Right lobe of liver (tissue), 6 donors: ENCODE measurements at regions not wholly inside any gene's neighbourhood (a gene's known extent, or its start where the extent isn't known, plus 50 kb on each side); places are given as distances from the start of the nearest gene placed in this dataset.

ENCODE experiments used
- ATAC-seq, 4 donors: fragments of 200-7000 bp; cut with Tn5 transposase; one replicate each; pipeline ENCODE4 v1.9.1; 2020; ENCODE audit warnings: mild to moderate bottlenecking in 4 of 4, moderate library complexity in 4 of 4
- DNase-seq, 3 donors: peaks; one replicate each; pipeline ENCODE4 v3.0.0-alpha.2; 2020
- H3K27ac ChIP-seq, 3 donors: fragments of 200-600 bp; one replicate each; pipeline ENCODE4 v1.8.0; 2022
- H3K27me3 ChIP-seq, 2 donors: fragments of 200-600 bp; one replicate each; pipeline ENCODE4 v1.8.0; 2022
- H3K36me3 ChIP-seq, 4 donors: fragments of 200-600 bp; sonication (generic) in 1 of 4; one replicate each; pipeline versions ENCODE4 v1.5.1 to v1.8.0; 2017 to 2022; ENCODE audit warnings: control low read depth in 1 of 4
- H3K4me1 ChIP-seq, 4 donors: fragments of 200-600 bp; sonication (generic) in 1 of 4; one replicate each; pipeline versions ENCODE4 v1.5.1 to v1.8.0; 2017 to 2022; ENCODE audit warnings: control low read depth in 1 of 4
- H3K4me3 ChIP-seq, 3 donors: fragments of 200-600 bp; one replicate each; pipeline ENCODE4 v1.8.0; 2022
- H3K9me3 ChIP-seq, 4 donors: fragments of 200-600 bp; sonication (generic) in 1 of 4; one replicate each; pipeline versions ENCODE4 v1.5.1 to v1.8.0; 2017 to 2022; ENCODE audit warnings: control low read depth in 1 of 4
- CTCF ChIP-seq, 4 donors: fragments of 200-600 bp in 3 of 4; fragments of 450-650 bp in 1 of 4; IDR thresholded peaks; one replicate each; pipeline versions ENCODE4 v1.5.1 to v1.8.0; 2016 to 2022; ENCODE audit warnings: antibody characterized with exemption in 4 of 4, mild to moderate bottlenecking in 2 of 4
- POLR2A ChIP-seq: fragments of 450-650 bp; IDR thresholded peaks from one replicate; pipeline ENCODE4 v1.6.1; 2017; ENCODE audit warnings: antibody characterized with exemption, mild to moderate bottlenecking
- WGBS: methylation state at CpG from one replicate; pipeline ENCODE4 v1.1.6; 2018; ENCODE audit warnings: low coverage, low lambda C conversion rate; ENCODE audit not compliant: insufficient coverage; ENCODE audit errors: missing lambda C conversion rate; 5-methylcytosine and 5-hydroxymethylcytosine counted together
- intact Hi-C, 2 donors: fragments of 100-400 bp; cut with DNase I; formaldehyde crosslinking; loops; one replicate each; pipeline versions ENCODE4 v1.11.2 to v1.14.1; 2022
- donor health status: DM: no; HTN: yes; CAD: no.
- donor health status: DM: no; HTN: no; CAD: no.
- donor health status: DM: no; HTN: no; CAD: no.
- donor health status: DM: no; HTN: yes; CAD: no.
- donor health status: DM: no; HTN: yes; CAD: no.

DNA sequence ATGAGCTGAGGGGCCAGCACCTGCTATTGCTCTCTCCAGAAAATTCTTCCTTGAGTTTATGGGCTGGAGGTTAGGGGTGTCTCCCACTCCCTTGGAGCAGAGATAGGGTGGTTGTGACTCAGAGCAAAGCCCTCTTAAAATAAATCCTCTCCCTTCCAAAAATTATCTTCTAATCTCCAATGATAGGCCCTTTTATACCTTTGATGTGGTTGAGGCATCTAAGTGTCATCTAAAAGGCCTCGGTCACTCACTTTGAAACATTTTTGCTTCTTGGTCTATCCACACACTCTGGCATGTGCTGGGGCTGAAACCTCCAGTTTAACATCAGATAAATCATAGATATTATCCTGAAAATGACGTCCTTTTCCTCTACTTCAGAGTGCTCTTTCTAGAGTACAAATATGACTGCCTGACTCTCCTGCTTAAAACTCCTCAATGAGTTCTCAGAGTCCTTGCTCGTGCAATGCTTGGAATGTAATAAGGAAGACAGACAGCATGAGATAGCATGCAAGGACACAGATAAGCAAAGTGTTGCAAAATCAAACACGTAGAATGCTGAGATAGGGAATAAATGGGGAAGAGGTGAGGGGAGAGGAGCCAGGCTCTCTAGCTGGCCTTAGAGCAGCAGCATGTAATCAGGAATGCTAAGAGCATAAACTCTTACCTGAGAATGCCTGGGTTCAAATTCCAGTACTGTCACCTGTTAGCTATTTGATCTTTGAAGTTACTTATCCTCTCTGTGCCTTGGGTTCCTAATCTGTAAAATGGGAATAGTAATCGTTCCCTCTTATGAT, 374.1 kb upstream of the CITED2 start:
- H3K4me1 ChIP-seq = peaks cover 0 to 10% (median 8%) of the 10 kb centered on the region in 4 donors
- H3K27ac ChIP-seq = no peak overlapping the region
- no peaks in the 10 kb centered on the region for H3K9me3 ChIP-seq
- TF ChIP-seq CTCF (IDR thresholded peaks at IDR 0.05) (no peak), POLR2A (no peak)
- H3K27me3 ChIP-seq = no peaks in the 10 kb centered on the region
- ATAC-seq (peak; percentile 60 to 85 (median 66)), DNase-seq (no peak)
- intact Hi-C loops = no loop called here
- no peak overlapping the region for H3K4me3 ChIP-seq
- H3K36me3 ChIP-seq = no peaks in the 10 kb centered on the region
- WGBS = 41% methylated on average over 5 of the region's 5 CpGs

GRCh38 chr6:139747154-139747553, 372.7 kb upstream of the CITED2 start:
- no peak for TF ChIP-seq POLR2A
- no peak for TF ChIP-seq CTCF (IDR thresholded peaks at IDR 0.05)
- Histone ChIP-seq H3K9me3 (no peaks in the 10 kb centered on the region), H3K36me3 (no peaks in the 10 kb centered on the region), H3K27ac (no peak overlapping the region), H3K27me3 (no peaks in the 10 kb centered on the region), H3K4me1 (peaks cover 0 to 6% (median 2%) of the 10 kb centered on the region in 4 donors), H3K4me3 (no peak overlapping the region)
- DNase-seq (no peak), ATAC-seq (no peak)
- 83% methylated on average over 2 of the region's 5 CpGs for WGBS
- intact Hi-C loops = no loop called here

DNA sequence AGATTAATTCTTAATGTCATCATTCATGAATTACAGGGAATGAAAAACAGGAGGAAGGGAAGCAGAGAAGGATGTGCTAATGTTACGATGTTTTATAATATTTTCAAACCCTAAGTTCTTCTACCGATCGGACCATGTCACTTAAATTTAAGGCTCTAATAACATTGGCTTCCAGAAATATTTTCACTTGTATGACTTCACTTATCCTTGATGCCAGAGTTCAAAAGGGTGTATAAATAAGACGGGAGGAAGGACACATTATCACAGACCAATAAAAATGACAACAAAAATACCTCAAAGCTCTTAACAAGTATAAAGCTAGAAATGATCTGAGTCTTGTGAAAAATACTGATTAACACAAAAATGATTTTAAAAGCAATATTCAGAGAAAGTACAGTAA, 370.4 kb upstream of the CITED2 start:
- H3K27me3 ChIP-seq = no peaks in the 10 kb centered on the region
- peaks cover 0 to 6% (median 2%) of the 10 kb centered on the region in 4 donors for H3K4me1 ChIP-seq
- DNase-seq (no peak), ATAC-seq (no peak)
- H3K4me3 ChIP-seq = no peak overlapping the region
- H3K27ac ChIP-seq = no peak overlapping the region
- intact Hi-C loops = no loop called here
- 66% methylated on average over 4 of the region's 4 CpGs for WGBS
- no peak for TF ChIP-seq CTCF (IDR thresholded peaks at IDR 0.05)
- no peak for TF ChIP-seq POLR2A
- no peaks in the 10 kb centered on the region for H3K9me3 ChIP-seq
- H3K36me3 ChIP-seq = no peaks in the 10 kb centered on the region

DNA sequence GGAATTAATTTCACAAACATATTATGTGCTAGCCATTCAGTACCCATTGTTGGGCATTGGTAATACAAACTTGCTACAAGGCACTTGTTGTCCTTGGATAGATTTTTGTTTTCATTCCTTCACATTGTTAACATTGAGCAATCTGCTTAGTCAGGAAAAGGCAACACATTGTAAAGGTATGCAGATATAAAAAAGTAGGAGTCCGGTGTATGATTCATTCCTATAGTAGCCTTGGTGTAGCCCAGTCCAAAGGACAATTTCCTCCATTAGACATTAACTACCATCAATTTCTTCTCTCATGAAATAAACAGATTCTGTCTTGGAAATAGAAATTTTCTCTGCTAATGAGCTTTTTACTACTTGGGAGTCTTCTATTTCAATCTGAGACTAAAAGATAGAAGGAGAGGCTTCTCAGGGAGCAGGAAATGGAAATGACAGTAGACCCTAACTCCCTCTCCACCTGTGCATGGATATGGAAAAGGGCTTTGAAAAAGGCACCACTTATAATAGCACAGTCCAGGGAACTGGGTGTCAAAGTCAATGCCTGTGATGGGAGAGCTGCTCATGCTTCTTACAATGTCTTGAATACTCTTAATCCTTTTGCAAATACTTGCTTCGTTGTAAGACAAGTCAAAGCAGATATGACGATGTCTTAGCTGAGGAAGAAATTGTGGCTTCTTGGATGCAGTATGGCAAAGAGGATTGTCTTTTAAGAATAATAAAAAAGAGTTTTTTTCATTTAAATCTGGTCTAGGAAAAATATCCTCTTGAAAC, 369.4 kb upstream of the CITED2 start:
- Histone ChIP-seq H3K36me3 (no peaks in the 10 kb centered on the region), H3K27me3 (no peaks in the 10 kb centered on the region), H3K27ac (no peak overlapping the region), H3K4me3 (no peak overlapping the region), H3K4me1 (peaks cover 0 to 6% (median 2%) of the 10 kb centered on the region in 4 donors), H3K9me3 (no peaks in the 10 kb centered on the region)
- ATAC-seq (peak; percentile 52 to 93 (median 70)), DNase-seq (no peak)
- TF ChIP-seq POLR2A (no peak), CTCF (IDR thresholded peaks at IDR 0.05) (no peak)
- intact Hi-C loops = no loop called here
- 49% methylated on average over 3 of the region's 3 CpGs for WGBS
